ENCODE measurements at regions not wholly inside any gene's neighbourhood (a gene's known extent, or its start where the extent isn't known, plus 50 kb on each side); places are given as distances from the start of the nearest gene placed in this dataset.

GRCh38 chr2:137896467-137896866 is 67.8 kb upstream of the HNMT start:
- no peaks in the 10 kb centered on the region for H3K27me3 ChIP-seq (ENCODE audit: insufficient read depth, low read depth, low read length)
- no peaks in the 10 kb centered on the region for H3F3A ChIP-seq (ENCODE audit: insufficient read depth, low read length, poor library complexity, severe bottlenecking)
- no peaks in the 10 kb centered on the region for H3K79me2 ChIP-seq (replicated peaks; ENCODE audit: insufficient read depth, low read length)
- TF ChIP-seq POLR2AphosphoS5 (IDR thresholded peaks at IDR 0.05) (no peak), MXI1 (conservative IDR thresholded peaks at IDR 0.05; ENCODE audit: poor library complexity, severe bottlenecking) (no peak), SMC3 (conservative IDR thresholded peaks at IDR 0.05; ENCODE audit: poor library complexity) (no peak), EZH2 (IDR thresholded peaks at IDR 0.05; ENCODE audit: borderline replicate concordance, insufficient read depth, low read length, poor library complexity, severe bottlenecking) (no peak), REST (IDR thresholded peaks at IDR 0.05; ENCODE audit: borderline replicate concordance) (no peak), TAF1 (IDR thresholded peaks at IDR 0.05; ENCODE audit: low read depth) (no peak), EP300 (conservative IDR thresholded peaks at IDR 0.05; ENCODE audit: poor library complexity, severe bottlenecking) (no peak), RAD21 (conservative IDR thresholded peaks at IDR 0.05) (no peak), CTCF (IDR thresholded peaks at IDR 0.05; ENCODE audit: poor library complexity, severe bottlenecking) (no peak)
- no peaks in the 10 kb centered on the region for H3K9me2 ChIP-seq (ENCODE audit: insufficient read depth, low read length)
- no peak overlapping the region for H3K27ac ChIP-seq (ENCODE audit: low read length)
- H3K4me2 ChIP-seq (ENCODE audit: low read length) = no peak overlapping the region
- no peak overlapping the region for H3K4me3 ChIP-seq (ENCODE audit: low read length)
- no peak overlapping the region for H2AFZ ChIP-seq (ENCODE audit: low read depth, low read length)
- H3K9ac ChIP-seq (ENCODE audit: low read length) = no peak overlapping the region
- no peaks in the 10 kb centered on the region for H4K20me1 ChIP-seq (ENCODE audit: insufficient read depth)
- H3K9me3 ChIP-seq (ENCODE audit: low read length) = no peaks in the 10 kb centered on the region
- no peaks in the 10 kb centered on the region for H3K36me3 ChIP-seq (ENCODE audit: insufficient read depth, low read length)

DNA sequence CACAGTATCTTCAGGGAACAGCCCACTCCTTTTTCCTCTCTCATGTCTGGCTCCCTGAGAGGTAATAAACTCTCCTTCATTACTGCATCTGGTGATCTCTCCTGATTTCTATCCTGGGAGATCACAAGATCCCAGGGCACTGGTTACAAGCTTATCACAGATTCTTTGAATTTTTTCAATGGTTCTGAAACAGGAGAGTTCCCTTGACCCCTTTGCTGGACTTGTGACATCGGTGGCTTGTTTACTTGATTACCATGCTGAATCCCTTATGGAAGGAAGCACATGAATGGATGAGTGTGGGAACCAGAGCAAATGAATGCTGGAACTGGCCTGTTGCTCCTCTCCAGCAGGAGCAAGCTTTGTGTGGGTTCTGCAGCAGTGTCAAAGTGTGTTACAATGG is 67.2 kb upstream of the HNMT start:
- H3K4me2 ChIP-seq (ENCODE audit: low read length) = no peak overlapping the region
- no peak overlapping the region for H3K4me3 ChIP-seq (ENCODE audit: low read length)
- no peak overlapping the region for H2AFZ ChIP-seq (ENCODE audit: low read depth, low read length)
- no peak overlapping the region for H3K9ac ChIP-seq (ENCODE audit: low read length)
- H3K9me3 ChIP-seq (ENCODE audit: low read length) = no peaks in the 10 kb centered on the region
- no peaks in the 10 kb centered on the region for H3K27me3 ChIP-seq (ENCODE audit: insufficient read depth, low read depth, low read length)
- no peaks in the 10 kb centered on the region for H3K9me2 ChIP-seq (ENCODE audit: insufficient read depth, low read length)
- H4K20me1 ChIP-seq (ENCODE audit: insufficient read depth) = no peaks in the 10 kb centered on the region
- no peak overlapping the region for H3K27ac ChIP-seq (ENCODE audit: low read length)
- H3K79me2 ChIP-seq (replicated peaks; ENCODE audit: insufficient read depth, low read length) = no peaks in the 10 kb centered on the region
- H3K36me3 ChIP-seq (ENCODE audit: insufficient read depth, low read length) = no peaks in the 10 kb centered on the region
- no peak for TF ChIP-seq REST (IDR thresholded peaks at IDR 0.05; ENCODE audit: borderline replicate concordance)
- TF ChIP-seq SMC3 (conservative IDR thresholded peaks at IDR 0.05; ENCODE audit: poor library complexity) = no peak
- no peak for TF ChIP-seq RAD21 (conservative IDR thresholded peaks at IDR 0.05)
- no peak for TF ChIP-seq POLR2AphosphoS5 (IDR thresholded peaks at IDR 0.05)
- no peak for TF ChIP-seq CTCF (IDR thresholded peaks at IDR 0.05; ENCODE audit: poor library complexity, severe bottlenecking)
- no peak for TF ChIP-seq TAF1 (IDR thresholded peaks at IDR 0.05; ENCODE audit: low read depth)
- no peak for TF ChIP-seq EZH2 (IDR thresholded peaks at IDR 0.05; ENCODE audit: borderline replicate concordance, insufficient read depth, low read length, poor library complexity, severe bottlenecking)
- TF ChIP-seq MXI1 (conservative IDR thresholded peaks at IDR 0.05; ENCODE audit: poor library complexity, severe bottlenecking) = no peak
- no peak for TF ChIP-seq EP300 (conservative IDR thresholded peaks at IDR 0.05; ENCODE audit: poor library complexity, severe bottlenecking)
- H3F3A ChIP-seq (ENCODE audit: insufficient read depth, low read length, poor library complexity, severe bottlenecking) = no peaks in the 10 kb centered on the region
